AG04449 (cell line): ENCODE measurements at regions not wholly inside any gene's neighbourhood (a gene's known extent, or its start where the extent isn't known, plus 50 kb on each side); places are given as distances from the start of the nearest gene placed in this dataset.
"Not testable (repeated sequence)": the region's sequence is repeated elsewhere in the genome, so short reads cannot be mapped to it uniquely, and the experiment has no call there.

Source experiments
- CTCF ChIA-PET: fragments of 350-600 bp; formaldehyde crosslinking; extraction: SDS; loops from one replicate; lab custom pipeline; 2021; ENCODE audit warnings: antibody characterized with exemption; lab: Yijun Ruan, JAX
- POLR2A ChIA-PET: fragments of 400-600, 350-600 bp; formaldehyde crosslinking; extraction: SDS; loops from one replicate; lab custom pipeline; 2020; ENCODE audit warnings: antibody characterized with exemption, inconsistent platforms; lab: Yijun Ruan, JAX
- DNase-seq: peaks from one replicate; pipeline ENCODE4 v3.0.0-alpha.2; 2010; ENCODE audit warnings: low read depth, low spot score
- H3K4me3 ChIP-seq: 2 replicates; pipeline ENCODE4 v1.5.1; 2011; ENCODE audit warnings: low read depth, mild to moderate bottlenecking, control low read depth, low read length
- CTCF ChIP-seq: IDR thresholded peaks from one replicate; pipeline ENCODE4 v1.5.1; 2011; ENCODE audit warnings: mild to moderate bottlenecking, moderate library complexity, low read length, control low read depth, inconsistent platforms; ENCODE audit not compliant: insufficient read depth; ENCODE audit errors: missing control alignments

- POLR2A ChIA-PET = interaction anchor here (0.5 to 1.5 kb wide), 3 partner anchors 10 to 22 kb away, joined by 3 to 6 read pairs (median 3); no protein-coding TSS in a partner anchor
- DNase-seq, H3K4me3 ChIP-seq: not testable (repeated sequence)
- CTCF ChIA-PET = interaction anchor here (1.0 to 1.5 kb wide), 5 partner anchors 10 to 111 kb away, joined by 3 to 5 read pairs (median 3); no protein-coding TSS in a partner anchor
Measured at GRCh38 chr3:48101301-48101650, 85.1 kb upstream of the MAP4 start.

GRCh38 chr3:48092270-48092669 lies 76.1 kb upstream of the MAP4 start:
- POLR2A ChIA-PET = no interaction called here
- no peak for TF ChIP-seq CTCF
- no peak overlapping the region for H3K4me3 ChIP-seq
- CTCF ChIA-PET = interaction anchor here (0.8 kb wide), 1 partner anchor 102 kb away, joined by 4 read pairs; no protein-coding TSS in a partner anchor
- DNase-seq = no peak

GRCh38 chr3:48090166-48090939 lies 74.1 kb upstream of the MAP4 start:
- no peak for DNase-seq
- TF ChIP-seq CTCF = no peak
- ChIA-PET CTCF (interaction anchor here (0.5 to 2.1 kb wide), 3 partner anchors 11 to 67 kb away, joined by 3 to 5 read pairs (median 3); no protein-coding TSS in a partner anchor), POLR2A (interaction anchor here (1.1 to 2.1 kb wide), 2 partner anchors 8 to 11 kb away, joined by 3 to 10 read pairs; no protein-coding TSS in a partner anchor)
- no peak overlapping the region for H3K4me3 ChIP-seq

GRCh38 chr3:48088749-48089466 lies 72.7 kb upstream of the MAP4 start:
- CTCF ChIA-PET = interaction anchor here (1.0 to 1.2 kb wide), 2 partner anchors 35 to 63 kb away, joined by 3 read pairs; no protein-coding TSS in a partner anchor
- POLR2A ChIA-PET = interaction anchor here (0.6 to 2.1 kb wide), 7 partner anchors 9 to 547 kb away, joined by 3 to 10 read pairs (median 3); partner anchors contain the start of gene SLC26A6
- peak; percentile 64 for DNase-seq
- peak overlapping the region; percentile 93 for H3K4me3 ChIP-seq
- TF ChIP-seq CTCF = no peak

GRCh38 chr3:48088056-48088748 lies 72.0 kb upstream of the MAP4 start:
- ChIA-PET POLR2A (interaction anchor here (0.7 to 2.1 kb wide), 7 partner anchors 10 to 547 kb away, joined by 3 to 10 read pairs (median 3); partner anchors contain the start of gene SLC26A6), CTCF (interaction anchor here (1.0 to 1.2 kb wide), 2 partner anchors 34 to 63 kb away, joined by 3 read pairs; no protein-coding TSS in a partner anchor)
- TF ChIP-seq CTCF = no peak
- DNase-seq = no peak
- H3K4me3 ChIP-seq = peak overlapping the region; percentile 93

- CTCF ChIA-PET = interaction anchor here (0.7 to 1.2 kb wide), 2 partner anchors 8 to 14 kb away, joined by 3 to 4 read pairs; no protein-coding TSS in a partner anchor
- H3K4me3 ChIP-seq = peak overlapping the region; percentile 93
- TF ChIP-seq CTCF = no peak
- peak; percentile 56 for DNase-seq
- POLR2A ChIA-PET = interaction anchor here (0.7 to 1.4 kb wide), 3 partner anchors 23 to 96 kb away, joined by 3 to 4 read pairs (median 3); no protein-coding TSS in a partner anchor
Measured at GRCh38 chr3:48086705-48087104, 70.5 kb upstream of the MAP4 start.
